ENCODE measurements at regions not wholly inside any gene's neighbourhood (a gene's known extent, or its start where the extent isn't known, plus 50 kb on each side); places are given as distances from the start of the nearest gene placed in this dataset.

GRCh38 chr6:155828989-155829388, 373.4 kb upstream of the NOX3 start:
- CTCF ChIA-PET (ENCODE audit: unreplicated experiment), result no interaction called here
- H3K79me2 ChIP-seq (ENCODE audit: insufficient read depth, low read depth, low read length), result no peaks in the 10 kb centered on the region
- no peak overlapping the region for H3K27ac ChIP-seq (ENCODE audit: low read depth, low read length, poor library complexity, severe bottlenecking)
- H2AFZ ChIP-seq (ENCODE audit: low read length), result no peak overlapping the region
- DNase-seq (ENCODE audit: low spot score), result no peak
- no TSS peak for BruUV-seq (replicated peaks)
- no peaks in the 10 kb centered on the region for H3K4me1 ChIP-seq (ENCODE audit: insufficient read depth, low read length, poor library complexity, severe bottlenecking)
- TF ChIP-seq EZH2phosphoT487 (IDR thresholded peaks at IDR 0.05; ENCODE audit: borderline replicate concordance, low read depth, low read length) (no peak), CTCF (conservative IDR thresholded peaks at IDR 0.05; ENCODE audit: low read length) (no peak)
- H3K9me2 ChIP-seq (ENCODE audit: insufficient read depth, low read length), result no peaks in the 10 kb centered on the region
- no peak overlapping the region for H3K4me2 ChIP-seq (ENCODE audit: low read length)
- H4K20me1 ChIP-seq (ENCODE audit: insufficient read depth, low read length), result no peaks in the 10 kb centered on the region
- H3K4me3 ChIP-seq (ENCODE audit: low read depth, low read length, poor library complexity, severe bottlenecking), result no peak overlapping the region
- POLR2A ChIA-PET, result no interaction called here
- no peaks in the 10 kb centered on the region for H3K9me3 ChIP-seq (ENCODE audit: low read length)
- intact Hi-C loops (cut with micrococcal nuclease; ENCODE audit: unreplicated experiment), result no loop called here
- no peaks in the 10 kb centered on the region for H3K36me3 ChIP-seq (ENCODE audit: insufficient read depth, low read length)

GRCh38 chr6:155818698-155819097, 363.1 kb upstream of the NOX3 start:
- no peak for TF ChIP-seq EZH2phosphoT487 (IDR thresholded peaks at IDR 0.05; ENCODE audit: borderline replicate concordance, low read depth, low read length)
- no peak for TF ChIP-seq CTCF (conservative IDR thresholded peaks at IDR 0.05; ENCODE audit: low read length)
- no peak overlapping the region for H3K4me3 ChIP-seq (ENCODE audit: low read depth, low read length, poor library complexity, severe bottlenecking)
- H3K4me1 ChIP-seq (ENCODE audit: insufficient read depth, low read length, poor library complexity, severe bottlenecking), result no peaks in the 10 kb centered on the region
- no peaks in the 10 kb centered on the region for H3K79me2 ChIP-seq (ENCODE audit: insufficient read depth, low read depth, low read length)
- ChIA-PET CTCF (ENCODE audit: unreplicated experiment) (no interaction called here), POLR2A (no interaction called here)
- H4K20me1 ChIP-seq (ENCODE audit: insufficient read depth, low read length), result no peaks in the 10 kb centered on the region
- no TSS peak for BruUV-seq (replicated peaks)
- H3K9me2 ChIP-seq (ENCODE audit: insufficient read depth, low read length), result no peaks in the 10 kb centered on the region
- H3K9me3 ChIP-seq (ENCODE audit: low read length), result no peaks in the 10 kb centered on the region
- no peak overlapping the region for H2AFZ ChIP-seq (ENCODE audit: low read length)
- DNase-seq (ENCODE audit: low spot score), result no peak
- intact Hi-C loops (cut with micrococcal nuclease; ENCODE audit: unreplicated experiment), result no loop called here
- H3K27ac ChIP-seq (ENCODE audit: low read depth, low read length, poor library complexity, severe bottlenecking), result no peak overlapping the region
- H3K36me3 ChIP-seq (ENCODE audit: insufficient read depth, low read length), result no peaks in the 10 kb centered on the region
- no peak overlapping the region for H3K4me2 ChIP-seq (ENCODE audit: low read length)

GRCh38 chr6:155813548-155813947, 357.9 kb upstream of the NOX3 start:
- Histone ChIP-seq H3K4me1 (ENCODE audit: insufficient read depth, low read length, poor library complexity, severe bottlenecking) (no peaks in the 10 kb centered on the region), H4K20me1 (ENCODE audit: insufficient read depth, low read length) (no peaks in the 10 kb centered on the region), H3K27ac (ENCODE audit: low read depth, low read length, poor library complexity, severe bottlenecking) (no peak overlapping the region), H3K9me2 (ENCODE audit: insufficient read depth, low read length) (no peaks in the 10 kb centered on the region), H3K79me2 (ENCODE audit: insufficient read depth, low read depth, low read length) (no peaks in the 10 kb centered on the region), H2AFZ (ENCODE audit: low read length) (no peak overlapping the region), H3K9me3 (ENCODE audit: low read length) (no peaks in the 10 kb centered on the region), H3K36me3 (ENCODE audit: insufficient read depth, low read length) (no peaks in the 10 kb centered on the region), H3K4me2 (ENCODE audit: low read length) (no peak overlapping the region), H3K4me3 (ENCODE audit: low read depth, low read length, poor library complexity, severe bottlenecking) (no peak overlapping the region)
- BruUV-seq (replicated peaks), result no TSS peak
- intact Hi-C loops (cut with micrococcal nuclease; ENCODE audit: unreplicated experiment), result no loop called here
- TF ChIP-seq EZH2phosphoT487 (IDR thresholded peaks at IDR 0.05; ENCODE audit: borderline replicate concordance, low read depth, low read length), result no peak
- TF ChIP-seq CTCF (conservative IDR thresholded peaks at IDR 0.05; ENCODE audit: low read length), result no peak
- no peak for DNase-seq (ENCODE audit: low spot score)
- ChIA-PET CTCF (ENCODE audit: unreplicated experiment) (no interaction called here), POLR2A (interaction anchor here (0.6 to 0.7 kb wide), 2 partner anchors 170 to 1377 kb away, joined by 3 read pairs; no protein-coding TSS in a partner anchor)

Data from OCI-LY7 (cell line).